ENCODE measurements at regions not wholly inside any gene's neighbourhood (a gene's known extent, or its start where the extent isn't known, plus 50 kb on each side); places are given as distances from the start of the nearest gene placed in this dataset.

GRCh38 chr15:39472621-39473297 lies 108.1 kb upstream of the THBS1 start:
- TF ChIP-seq, protein P1, sequence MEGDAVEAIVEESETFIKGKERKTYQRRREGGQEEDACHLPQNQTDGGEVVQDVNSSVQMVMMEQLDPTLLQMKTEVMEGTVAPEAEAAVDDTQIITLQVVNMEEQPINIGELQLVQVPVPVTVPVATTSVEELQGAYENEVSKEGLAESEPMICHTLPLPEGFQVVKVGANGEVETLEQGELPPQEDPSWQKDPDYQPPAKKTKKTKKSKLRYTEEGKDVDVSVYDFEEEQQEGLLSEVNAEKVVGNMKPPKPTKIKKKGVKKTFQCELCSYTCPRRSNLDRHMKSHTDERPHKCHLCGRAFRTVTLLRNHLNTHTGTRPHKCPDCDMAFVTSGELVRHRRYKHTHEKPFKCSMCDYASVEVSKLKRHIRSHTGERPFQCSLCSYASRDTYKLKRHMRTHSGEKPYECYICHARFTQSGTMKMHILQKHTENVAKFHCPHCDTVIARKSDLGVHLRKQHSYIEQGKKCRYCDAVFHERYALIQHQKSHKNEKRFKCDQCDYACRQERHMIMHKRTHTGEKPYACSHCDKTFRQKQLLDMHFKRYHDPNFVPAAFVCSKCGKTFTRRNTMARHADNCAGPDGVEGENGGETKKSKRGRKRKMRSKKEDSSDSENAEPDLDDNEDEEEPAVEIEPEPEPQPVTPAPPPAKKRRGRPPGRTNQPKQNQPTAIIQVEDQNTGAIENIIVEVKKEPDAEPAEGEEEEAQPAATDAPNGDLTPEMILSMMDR (IDR thresholded peaks at IDR 0.05), result no peak
- no peak for TF ChIP-seq POLR2A (IDR thresholded peaks at IDR 0.05)
